ENCODE measurements at regions not wholly inside any gene's neighbourhood (a gene's known extent, or its start where the extent isn't known, plus 50 kb on each side); places are given as distances from the start of the nearest gene placed in this dataset.

GRCh38 chr6:112831022-112831421 lies 483.9 kb downstream of the RFPL4B start:
- TF ChIP-seq POLR2A (IDR thresholded peaks at IDR 0.05) = no peak
- TF ChIP-seq CTCF (IDR thresholded peaks at IDR 0.05) = no peak
- TF ChIP-seq POLR2AphosphoS5 (IDR thresholded peaks at IDR 0.05) = no peak
